DND-41 (cell line): ENCODE measurements at regions not wholly inside any gene's neighbourhood (a gene's known extent, or its start where the extent isn't known, plus 50 kb on each side); places are given as distances from the start of the nearest gene placed in this dataset.

ENCODE experiments used
- ATAC-seq: fragments of 200-7000 bp; cut with Tn5 transposase; 3 replicates; pipeline ENCODE4 v1.9.1; 2021; ENCODE audit warnings: low read depth; ENCODE audit not compliant: insufficient read depth
- DNase-seq: peaks from one replicate; pipeline ENCODE4 v3.0.0-alpha.2; 2020
- H2AFZ ChIP-seq: 2 replicates; pipeline ENCODE4 v1.6.0; 2012; ENCODE audit warnings: low read depth, low read length
- H3K27ac ChIP-seq: 2 replicates; pipeline ENCODE4 v1.5.1; 2012; ENCODE audit warnings: low read length, inconsistent platforms
- H3K27me3 ChIP-seq: fragments of 200-600 bp; sonication (generic); 2 replicates; pipeline ENCODE4 v1.6.0; 2012; ENCODE audit warnings: low read length, mild to moderate bottlenecking, inconsistent platforms; ENCODE audit not compliant: insufficient read depth, poor library complexity
- H3K36me3 ChIP-seq: 2 replicates; pipeline ENCODE4 v1.5.1; 2012; ENCODE audit warnings: low read length, inconsistent platforms; ENCODE audit not compliant: insufficient read depth
- H3K4me1 ChIP-seq: 2 replicates; pipeline ENCODE4 v1.5.1; 2012; ENCODE audit warnings: mild to moderate bottlenecking, low read length; ENCODE audit not compliant: insufficient read depth
- H3K4me2 ChIP-seq: 2 replicates; pipeline ENCODE4 v1.6.0; 2012; ENCODE audit warnings: mild to moderate bottlenecking, moderate library complexity, low read length, inconsistent platforms; ENCODE audit not compliant: insufficient read depth
- H3K4me3 ChIP-seq, 2 experiments: fragments of 200-600 bp in 1 of 2; shearing (Covaris generic) in 1 of 2; 2 replicates each; pipeline ENCODE4 v1.5.1; 2012 to 2016; ENCODE audit warnings: inconsistent platforms in 2 of 2, low read length in 2 of 2, mild to moderate bottlenecking in 2 of 2, low read depth in 1 of 2, moderate library complexity in 1 of 2
- H3K79me2 ChIP-seq: 2 replicates; pipeline ENCODE4 v1.6.0; 2012; ENCODE audit warnings: low read length, inconsistent platforms; ENCODE audit not compliant: insufficient read depth
- H3K9ac ChIP-seq: 2 replicates; pipeline ENCODE4 v1.6.0; 2012; ENCODE audit warnings: low read depth, mild to moderate bottlenecking, inconsistent platforms, low read length, moderate library complexity
- H3K9me3 ChIP-seq: 2 replicates; pipeline ENCODE4 v1.5.1; 2012; ENCODE audit warnings: low read length, moderate library complexity, mild to moderate bottlenecking, inconsistent platforms; ENCODE audit not compliant: insufficient read depth, severe bottlenecking
- H4K20me1 ChIP-seq: 2 replicates; pipeline ENCODE4 v1.6.0; 2012; ENCODE audit warnings: low read length; ENCODE audit not compliant: insufficient read depth
- CTCF ChIP-seq: IDR thresholded peaks from 2 replicates; pipeline ENCODE4 v1.5.1; 2012; ENCODE audit warnings: borderline replicate concordance, low read length, moderate library complexity, mild to moderate bottlenecking; ENCODE audit not compliant: poor library complexity, severe bottlenecking; ENCODE audit errors: extremely low read depth
- EZH2 ChIP-seq: IDR thresholded peaks from 3 replicates; pipeline ENCODE4 v1.6.1; 2012; ENCODE audit warnings: borderline replicate concordance, low read depth, mild to moderate bottlenecking, moderate library complexity, low read length, inconsistent platforms; ENCODE audit not compliant: severe bottlenecking

GRCh38 chr4:67380154-67380553 lies 165.1 kb downstream of the CENPC start:
- H2AFZ ChIP-seq = no peak overlapping the region
- H4K20me1 ChIP-seq = no peaks in the 10 kb centered on the region
- ATAC-seq (no peak), DNase-seq (no peak)
- H3K4me2 ChIP-seq = no peak overlapping the region
- H3K4me1 ChIP-seq = no peaks in the 10 kb centered on the region
- no peaks in the 10 kb centered on the region for H3K36me3 ChIP-seq
- peaks cover 7% of the 10 kb centered on the region for H3K9me3 ChIP-seq
- H3K27ac ChIP-seq = no peak overlapping the region
- no peak overlapping the region for H3K9ac ChIP-seq
- H3K27me3 ChIP-seq = no peaks in the 10 kb centered on the region
- H3K79me2 ChIP-seq = no peaks in the 10 kb centered on the region
- TF ChIP-seq EZH2 (no peak), CTCF (no peak)
- H3K4me3 ChIP-seq = no peak overlapping the region

GRCh38 chr4:67375291-67375690 lies 170.0 kb downstream of the CENPC start:
- H3K27ac ChIP-seq = no peak overlapping the region
- no peaks in the 10 kb centered on the region for H3K27me3 ChIP-seq

GRCh38 chr4:67371615-67372014 lies 173.7 kb downstream of the CENPC start:
- H3K27me3 ChIP-seq = no peaks in the 10 kb centered on the region
- no peak for ATAC-seq
- H4K20me1 ChIP-seq = no peaks in the 10 kb centered on the region
- no peaks in the 10 kb centered on the region for H3K79me2 ChIP-seq
- DNase-seq = no peak
- no peak for TF ChIP-seq CTCF
- no peak for TF ChIP-seq EZH2
- no peaks in the 10 kb centered on the region for H3K36me3 ChIP-seq
- H3K4me1 ChIP-seq = no peaks in the 10 kb centered on the region
- no peak overlapping the region for H3K4me2 ChIP-seq
- no peak overlapping the region for H2AFZ ChIP-seq
- H3K4me3 ChIP-seq = no peak overlapping the region
- H3K27ac ChIP-seq = no peak overlapping the region
- no peaks in the 10 kb centered on the region for H3K9me3 ChIP-seq
- H3K9ac ChIP-seq = no peak overlapping the region

More at GRCh38 chr4:67375291-67375690, 170.0 kb downstream of the CENPC start:
- Histone ChIP-seq H3K9me3 (peaks cover 4% of the 10 kb centered on the region), H3K4me3 (no peak overlapping the region), H3K79me2 (no peaks in the 10 kb centered on the region), H3K36me3 (no peaks in the 10 kb centered on the region), H3K9ac (no peak overlapping the region), H3K4me1 (no peaks in the 10 kb centered on the region), H4K20me1 (no peaks in the 10 kb centered on the region), H3K4me2 (no peak overlapping the region), H2AFZ (no peak overlapping the region)
- DNase-seq (no peak), ATAC-seq (no peak)
- TF ChIP-seq EZH2 (no peak), CTCF (no peak)
